H1 (cell line): ENCODE measurements at regions not wholly inside any gene's neighbourhood (a gene's known extent, or its start where the extent isn't known, plus 50 kb on each side); places are given as distances from the start of the nearest gene placed in this dataset.
A peak's percentile ranks its signal among the peaks of the same experiment; 100 is the strongest.

Experiments
- CTCF ChIA-PET: fragments of 300-600 bp; sonication (Branson Sonifier 250); formaldehyde crosslinking; loops from one replicate; lab custom pipeline; 2021; ENCODE audit not compliant: partially characterized antibody; lab: Charles Lee
- POLR2A ChIA-PET: fragments of 300-600 bp; sonication (Branson Sonifier 250); formaldehyde crosslinking; loops from one replicate; lab custom pipeline; 2021; ENCODE audit warnings: inconsistent platforms; ENCODE audit not compliant: partially characterized antibody; lab: Charles Lee
- DNase-seq, 2 experiments: peaks; one replicate each; pipeline versions ENCODE4 v3.0.0 to v3.0.0-alpha.2; 2010 to 2022; ENCODE audit warnings: low spot score in 2 of 2, low read depth in 1 of 2, mixed read lengths in 1 of 2
- FAIRE-seq: peaks from 2 replicates; lab custom pipeline; 2011; peaks lifted over from hg19 to GRCh38; lab: Jason Lieb, UNC
- H2AFZ ChIP-seq: 2 replicates; pipeline ENCODE4 v1.8.1; 2012; ENCODE audit warnings: low read length, inconsistent platforms
- H2AK5ac ChIP-seq: 2 replicates; pipeline ENCODE4 v1.6.1; 2013; ENCODE audit warnings: low read depth, low read length
- H2BK120ac ChIP-seq: replicated peaks from 2 replicates; pipeline ENCODE3; 2013; ENCODE audit warnings: low read depth, low read length, inconsistent platforms
- H2BK12ac ChIP-seq: 2 replicates; pipeline ENCODE4 v1.6.1; 2013; ENCODE audit warnings: low read depth, low read length
- H2BK15ac ChIP-seq: 2 replicates; pipeline ENCODE4 v1.6.1; 2013; ENCODE audit warnings: low read length
- H2BK20ac ChIP-seq: 2 replicates; pipeline ENCODE4 v1.6.1; 2013; ENCODE audit warnings: low read length
- H2BK5ac ChIP-seq: 2 replicates; pipeline ENCODE4 v1.6.1; 2013; ENCODE audit warnings: low read depth, low read length
- H3K14ac ChIP-seq: 2 replicates; pipeline ENCODE4 v1.6.1; 2013; ENCODE audit warnings: inconsistent platforms; ENCODE audit not compliant: insufficient read length
- H3K18ac ChIP-seq: 2 replicates; pipeline ENCODE4 v1.6.1; 2013; ENCODE audit warnings: low read length; ENCODE audit errors: extremely low read depth
- H3K23ac ChIP-seq: 2 replicates; pipeline ENCODE4 v1.6.1; 2013; ENCODE audit warnings: inconsistent platforms; ENCODE audit not compliant: insufficient read length
- H3K23me2 ChIP-seq: 2 replicates; pipeline ENCODE4 v1.6.1; 2013; ENCODE audit warnings: low read depth, low read length
- H3K27ac ChIP-seq: 2 replicates; pipeline ENCODE4 v1.6.1; 2011; ENCODE audit warnings: low read depth, low read length, inconsistent platforms
- H3K27me3 ChIP-seq, 4 experiments: replicated peaks in 1 of 4; 1 replicate in 1 of 4; 2 replicates in 3 of 4; pipeline versions ENCODE4 v1.6.1 to v1.8.1; 2011 to 2013; ENCODE audit warnings: low read length in 3 of 4, mild to moderate bottlenecking in 3 of 4, inconsistent platforms in 2 of 4, mixed read lengths in 2 of 4, moderate library complexity in 1 of 4; ENCODE audit not compliant: control insufficient read depth in 3 of 4, insufficient read depth in 3 of 4; ENCODE audit errors: extremely low read depth in 1 of 4
- H3K36me3 ChIP-seq, 4 experiments: 2 replicates each; pipeline versions ENCODE4 v1.6.1 to v1.8.1; 2011 to 2013; ENCODE audit warnings: mild to moderate bottlenecking in 4 of 4, low read length in 3 of 4, moderate library complexity in 2 of 4, control low read depth in 1 of 4, inconsistent platforms in 1 of 4; ENCODE audit not compliant: insufficient read depth in 4 of 4, control insufficient read depth in 2 of 4
- H3K4ac ChIP-seq: replicated peaks from 2 replicates; pipeline ENCODE3; 2013; ENCODE audit warnings: low read length, low read depth, mixed read lengths, inconsistent platforms; ENCODE audit not compliant: insufficient read length
- H3K4me1 ChIP-seq, 4 experiments: replicated peaks in 1 of 4; 1 replicate in 1 of 4; 2 replicates in 3 of 4; pipeline versions ENCODE4 v1.6.1 to v1.8.1; 2011 to 2013; ENCODE audit warnings: low read length in 3 of 4, inconsistent platforms in 2 of 4, mixed read lengths in 1 of 4; ENCODE audit not compliant: insufficient read depth in 4 of 4, control insufficient read depth in 3 of 4
- H3K4me2 ChIP-seq, 2 experiments: 2 replicates each; pipeline versions ENCODE4 v1.6.1 to v1.8.1; 2011 to 2013; ENCODE audit warnings: low read depth in 2 of 2, low read length in 2 of 2, control low read depth in 1 of 2, inconsistent platforms in 1 of 2, mild to moderate bottlenecking in 1 of 2; ENCODE audit not compliant: insufficient read depth in 1 of 2
- H3K4me3 ChIP-seq, 4 experiments: fragments of 200-600, 300-600 bp in 1 of 4; sonication (generic), shearing (Covaris generic), sonication (Bioruptor Twin) in 1 of 4; 2 replicates each; pipeline versions ENCODE4 v1.5.1 to v1.8.1; 2011 to 2016; ENCODE audit warnings: low read length in 4 of 4, low read depth in 3 of 4, control low read depth in 2 of 4, inconsistent platforms in 2 of 4, mild to moderate bottlenecking in 2 of 4, mixed read lengths in 1 of 4, moderate library complexity in 1 of 4; ENCODE audit not compliant: insufficient read depth in 2 of 4; ENCODE audit errors: extremely low read depth in 1 of 4
- H3K56ac ChIP-seq: replicated peaks from 2 replicates; pipeline ENCODE3; 2013; ENCODE audit warnings: low read depth, mild to moderate bottlenecking, mixed read lengths, low read length, inconsistent platforms; ENCODE audit not compliant: insufficient read length
- H3K79me1 ChIP-seq: 2 replicates; pipeline ENCODE4 v1.6.1; 2013; ENCODE audit warnings: low read depth, low read length, control low read depth
- H3K79me2 ChIP-seq, 2 experiments: 2 replicates each; pipeline versions ENCODE4 v1.6.1 to v1.8.1; 2012 to 2013; ENCODE audit warnings: low read length in 2 of 2, mild to moderate bottlenecking in 2 of 2, inconsistent platforms in 1 of 2; ENCODE audit not compliant: insufficient read depth in 2 of 2, control insufficient read depth in 1 of 2
- H3K9ac ChIP-seq, 4 experiments: replicated peaks in 1 of 4; 1 replicate in 1 of 4; 2 replicates in 3 of 4; pipeline versions ENCODE4 v1.6.1 to v1.8.1; 2011 to 2013; ENCODE audit warnings: low read depth in 3 of 4, low read length in 3 of 4, control low read depth in 2 of 4, mild to moderate bottlenecking in 2 of 4, moderate library complexity in 2 of 4, inconsistent platforms in 1 of 4; ENCODE audit errors: extremely low read depth in 1 of 4
- H3K9me3 ChIP-seq, 2 experiments: 2 replicates each; pipeline versions ENCODE4 v1.6.1 to v1.8.1; 2012 to 2013; ENCODE audit warnings: mild to moderate bottlenecking in 2 of 2, moderate library complexity in 2 of 2, control low read depth in 1 of 2, inconsistent platforms in 1 of 2, low read depth in 1 of 2, low read length in 1 of 2, mixed read lengths in 1 of 2; ENCODE audit not compliant: insufficient read depth in 2 of 2
- H4K20me1 ChIP-seq, 2 experiments: replicated peaks in 1 of 2; 2 replicates each; pipeline versions ENCODE3 to v1.8.1; 2011 to 2013; ENCODE audit warnings: inconsistent platforms in 2 of 2, low read length in 2 of 2, mild to moderate bottlenecking in 1 of 2; ENCODE audit not compliant: insufficient read depth in 2 of 2, control insufficient read depth in 1 of 2
- H4K5ac ChIP-seq: 2 replicates; pipeline ENCODE4 v1.6.1; 2013; ENCODE audit warnings: low read length, low read depth, mixed read lengths, inconsistent platforms; ENCODE audit not compliant: insufficient read length
- H4K8ac ChIP-seq: 2 replicates; pipeline ENCODE4 v1.8.0; 2013; ENCODE audit warnings: mild to moderate bottlenecking, moderate library complexity, low read length, inconsistent platforms; ENCODE audit not compliant: insufficient read depth; ENCODE audit errors: extremely low read depth
- H4K91ac ChIP-seq: replicated peaks from 2 replicates; pipeline ENCODE3; 2013; ENCODE audit warnings: low read length, mixed read lengths, inconsistent platforms; ENCODE audit not compliant: insufficient read length
- CBX8 ChIP-seq: fragments of 300-800, 300-1000 bp; sonication (generic); IDR thresholded peaks from 2 replicates; pipeline ENCODE4 v1.7.1; 2016; ENCODE audit warnings: low read depth, low read length, borderline replicate concordance
- CEBPB ChIP-seq: IDR thresholded peaks from 2 replicates; pipeline ENCODE4 v1.6.1; 2012; ENCODE audit warnings: low read depth, low read length
- KDM4A ChIP-seq: IDR thresholded peaks from one replicate; pipeline ENCODE4 v1.7.1; 2012; ENCODE audit warnings: low read depth, mild to moderate bottlenecking, moderate library complexity, low read length, inconsistent platforms; ENCODE audit not compliant: severe bottlenecking
- PHF8 ChIP-seq: fragments of 200-600 bp; sonication (generic); conservative IDR thresholded peaks from 2 replicates; pipeline ENCODE4 v1.7.1; 2012; ENCODE audit warnings: low read depth, mild to moderate bottlenecking, inconsistent platforms, low read length, moderate library complexity
- POU5F1 ChIP-seq: IDR thresholded peaks from 2 replicates; pipeline ENCODE4 v1.6.1; 2011; ENCODE audit warnings: low read depth, mild to moderate bottlenecking, low read length, moderate library complexity
- RBBP5 ChIP-seq: IDR thresholded peaks from 2 replicates; pipeline ENCODE4 v1.7.1; 2012; ENCODE audit warnings: low read depth, mild to moderate bottlenecking, inconsistent platforms, low read length, moderate library complexity, borderline replicate concordance
- RFX5 ChIP-seq: IDR thresholded peaks from 2 replicates; pipeline ENCODE4 v1.6.1; 2011; ENCODE audit warnings: low read depth, low read length, improper control_type of control experiment, borderline replicate concordance
- RXRA ChIP-seq: IDR thresholded peaks from 2 replicates; pipeline ENCODE4 v1.6.1; 2011; ENCODE audit warnings: low read depth, mild to moderate bottlenecking, low read length, moderate library complexity; ENCODE audit not compliant: insufficient read depth
- SIX5 ChIP-seq: IDR thresholded peaks from 2 replicates; pipeline ENCODE4 v1.6.1; 2011; ENCODE audit warnings: mild to moderate bottlenecking, low read depth, low read length
- SP1 ChIP-seq: IDR thresholded peaks from 2 replicates; pipeline ENCODE4 v1.6.1; 2011; ENCODE audit warnings: low read depth, low read length
- WGBS, 2 experiments: shearing (Covaris generic) in 1 of 2; methylation state at CpG; one replicate each; pipeline versions ENCODE4 v1.1.6 to v1.1.7; 2013 to 2015; ENCODE audit warnings: low lambda C conversion rate in 2 of 2, mixed read lengths in 2 of 2, inconsistent platforms in 1 of 2, low coverage in 1 of 2, missing lambda C conversion rate in 1 of 2; ENCODE audit not compliant: insufficient replicate concordance in 2 of 2, insufficient coverage in 1 of 2, insufficient read length in 1 of 2; ENCODE audit errors: extremely low coverage in 1 of 2, missing lambda C conversion rate in 1 of 2; 5-methylcytosine and 5-hydroxymethylcytosine counted together
- TF ChIP-seq, protein P1 (sequence below): IDR thresholded peaks from 2 replicates; pipeline ENCODE4 v1.6.1; 2012; ENCODE audit warnings: inconsistent platforms

DNA sequence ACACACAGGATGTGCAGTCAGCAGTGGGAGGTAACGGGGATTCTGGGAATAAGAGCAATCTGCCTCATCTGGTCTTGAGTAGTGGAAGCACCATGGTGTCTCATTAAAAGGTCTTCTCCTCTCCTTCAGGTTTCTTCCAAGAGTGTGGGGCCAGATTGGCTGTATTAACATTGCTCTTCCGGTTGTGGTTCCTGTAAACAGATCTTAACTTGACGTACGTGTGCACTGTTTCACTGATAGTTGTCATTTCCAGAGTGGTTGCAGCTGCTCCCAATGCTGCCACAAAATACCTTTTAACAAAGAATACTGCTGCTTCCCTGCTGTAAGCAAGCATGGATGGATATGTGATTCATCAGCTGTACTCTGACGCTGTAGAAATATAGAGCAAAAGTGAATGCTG is 1443.4 kb upstream of the TENM3 start:
- H2BK120ac ChIP-seq, result no peak overlapping the region
- no peaks in the 10 kb centered on the region for H4K20me1 ChIP-seq
- TF ChIP-seq SP1 (no peak), POU5F1 (no peak), RXRA (no peak), CEBPB (no peak), SIX5 (no peak), RFX5 (no peak), KDM4A (no peak), CBX8 (no peak), RBBP5 (no peak), PHF8 (no peak)
- TF ChIP-seq, protein P1, sequence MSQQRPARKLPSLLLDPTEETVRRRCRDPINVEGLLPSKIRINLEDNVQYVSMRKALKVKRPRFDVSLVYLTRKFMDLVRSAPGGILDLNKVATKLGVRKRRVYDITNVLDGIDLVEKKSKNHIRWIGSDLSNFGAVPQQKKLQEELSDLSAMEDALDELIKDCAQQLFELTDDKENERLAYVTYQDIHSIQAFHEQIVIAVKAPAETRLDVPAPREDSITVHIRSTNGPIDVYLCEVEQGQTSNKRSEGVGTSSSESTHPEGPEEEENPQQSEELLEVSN, result no peak
- TF ChIP-seq, all 59 proteins: peak for 0
- H2BK20ac ChIP-seq, result no peak overlapping the region
- 0 out of 2 replicates have a peak overlapping the region, but pooled peaks have one; percentile 9 for H2BK15ac ChIP-seq
- no peak overlapping the region for H3K4me3 ChIP-seq
- peak overlapping the region; percentile 13; the same call in 1 of the 2 replicates for H2BK5ac ChIP-seq
- H3K27ac ChIP-seq, result no peak overlapping the region
- H3K14ac ChIP-seq, result no peak overlapping the region
- H3K79me1 ChIP-seq, result no peaks in the 10 kb centered on the region
- DNase-seq (no peak), FAIRE-seq (no peak)
- H3K9me3 ChIP-seq, result no peaks in the 10 kb centered on the region
- no peaks in the 10 kb centered on the region for H3K79me2 ChIP-seq
- no peak overlapping the region for H2BK12ac ChIP-seq
- H4K5ac ChIP-seq, result no peak overlapping the region
- 89% methylated on average over 5 of the region's 5 CpGs; no CpG with 5 or more reads in 1 of the 2 experiments for WGBS, 2 experiments
- H3K9ac ChIP-seq, result no peak overlapping the region
- H3K23me2 ChIP-seq, result no peaks in the 10 kb centered on the region
- H3K4me2 ChIP-seq, result no peak overlapping the region
- H3K36me3 ChIP-seq, result no peaks in the 10 kb centered on the region; a peak in 1 of 8 replicates
- no peaks in the 10 kb centered on the region for H3K27me3 ChIP-seq
- no peak overlapping the region for H2AK5ac ChIP-seq
- CTCF ChIA-PET, result interaction anchor here (1.2 kb wide), 1 partner anchor 29 kb away, joined by 5 read pairs; no protein-coding TSS in a partner anchor
- no peak overlapping the region for H3K4ac ChIP-seq
- H4K8ac ChIP-seq, result no peak overlapping the region
- no peak overlapping the region for H3K56ac ChIP-seq
- POLR2A ChIA-PET, result no interaction called here
- no peak overlapping the region for H3K23ac ChIP-seq
- no peak overlapping the region for H3K18ac ChIP-seq
- H4K91ac ChIP-seq, result no peak overlapping the region
- no peak overlapping the region for H2AFZ ChIP-seq
- H3K4me1 ChIP-seq, result peaks cover 0 to 7% (median 3%) of the 10 kb centered on the region in 4 experiments; a peak in 4 of 7 replicates
